GM19468 (cell line): ENCODE measurements at regions not wholly inside any gene's neighbourhood (a gene's known extent, or its start where the extent isn't known, plus 50 kb on each side); places are given as distances from the start of the nearest gene placed in this dataset.

Experiments
- ATAC-seq: cut with Tn5 transposase; IDR thresholded peaks from one replicate; pipeline ENCODE4 v1.9.1; 2021; ENCODE audit warnings: mild to moderate bottlenecking, moderate library complexity, moderate number of reproducible peaks; ENCODE audit not compliant: unreplicated experiment; ENCODE audit errors: extremely low read depth

DNA sequence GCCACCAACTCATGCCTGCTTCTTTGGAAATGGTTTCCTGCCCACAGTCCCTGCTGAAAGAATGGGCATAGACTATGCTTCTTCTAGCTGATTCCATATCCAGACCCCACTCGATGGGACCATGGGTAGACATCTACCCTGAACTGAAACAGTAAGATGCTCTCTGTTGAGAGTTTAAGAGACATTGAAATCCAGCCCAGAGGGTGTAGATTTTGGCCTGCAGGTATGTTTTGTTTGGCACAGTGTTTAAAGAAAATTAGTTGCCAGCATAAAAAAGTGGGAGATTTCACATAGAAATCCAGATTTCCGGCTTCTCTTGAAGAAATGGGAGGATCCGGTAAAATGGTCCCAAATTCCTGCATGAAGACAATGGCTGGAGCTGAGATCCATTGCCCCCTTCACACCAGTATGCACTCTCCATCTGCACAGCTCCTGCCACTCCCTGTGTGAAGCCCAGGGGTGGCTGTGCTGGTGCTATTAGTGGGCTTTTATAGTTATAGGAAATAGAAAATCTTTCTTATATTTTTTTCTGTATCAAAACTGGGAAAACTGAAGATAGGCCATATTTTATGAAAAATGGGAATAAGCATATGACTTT lies 218.1 kb downstream of the PTEN start:
- no peak for ATAC-seq

GRCh38 chr10:88082391-88082790 lies 219.0 kb downstream of the PTEN start:
- no peak for ATAC-seq

DNA sequence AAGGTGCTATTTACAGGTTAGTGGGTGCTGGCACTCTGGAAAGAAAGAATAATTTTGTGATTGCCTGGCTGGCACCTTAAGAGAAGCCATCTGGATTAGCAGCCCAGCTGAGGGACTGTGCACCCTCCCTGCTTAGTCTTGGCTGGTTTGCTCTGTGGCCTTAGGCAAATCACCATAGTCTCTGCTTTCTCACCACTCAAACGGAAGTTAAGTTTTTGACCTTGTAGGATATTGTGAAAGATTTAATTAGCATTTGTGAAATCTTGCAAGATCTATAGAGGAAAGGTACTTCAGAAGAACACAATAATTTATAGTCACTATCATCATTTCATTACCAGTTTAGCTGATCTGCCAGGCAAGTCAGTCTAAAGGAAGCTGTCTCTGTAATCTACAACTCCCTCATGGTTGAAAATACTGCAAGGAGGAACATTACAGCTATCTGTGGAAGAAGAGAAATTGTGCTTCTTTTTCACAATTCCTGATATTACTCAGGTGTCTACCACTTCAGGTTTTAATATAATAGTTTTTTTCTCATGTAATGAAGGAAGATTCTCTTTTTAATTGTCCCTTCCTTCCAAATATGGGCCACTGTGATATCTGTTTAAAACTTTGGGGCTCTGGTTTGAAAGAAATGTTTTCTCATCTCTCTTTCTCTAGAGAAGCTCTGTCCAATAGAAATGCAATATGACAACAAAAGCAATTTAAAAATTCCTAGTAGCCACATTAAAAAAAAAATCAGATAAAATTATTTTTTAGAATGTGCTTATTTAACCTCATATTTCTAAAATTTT lies 219.6 kb downstream of the PTEN start:
- ATAC-seq, result peak; percentile 79

GRCh38 chr10:88083597-88083989 lies 220.2 kb downstream of the PTEN start:
- ATAC-seq, result no peak

- no peak for ATAC-seq
Measured at GRCh38 chr10:88086187-88086960, 222.9 kb downstream of the PTEN start.

DNA sequence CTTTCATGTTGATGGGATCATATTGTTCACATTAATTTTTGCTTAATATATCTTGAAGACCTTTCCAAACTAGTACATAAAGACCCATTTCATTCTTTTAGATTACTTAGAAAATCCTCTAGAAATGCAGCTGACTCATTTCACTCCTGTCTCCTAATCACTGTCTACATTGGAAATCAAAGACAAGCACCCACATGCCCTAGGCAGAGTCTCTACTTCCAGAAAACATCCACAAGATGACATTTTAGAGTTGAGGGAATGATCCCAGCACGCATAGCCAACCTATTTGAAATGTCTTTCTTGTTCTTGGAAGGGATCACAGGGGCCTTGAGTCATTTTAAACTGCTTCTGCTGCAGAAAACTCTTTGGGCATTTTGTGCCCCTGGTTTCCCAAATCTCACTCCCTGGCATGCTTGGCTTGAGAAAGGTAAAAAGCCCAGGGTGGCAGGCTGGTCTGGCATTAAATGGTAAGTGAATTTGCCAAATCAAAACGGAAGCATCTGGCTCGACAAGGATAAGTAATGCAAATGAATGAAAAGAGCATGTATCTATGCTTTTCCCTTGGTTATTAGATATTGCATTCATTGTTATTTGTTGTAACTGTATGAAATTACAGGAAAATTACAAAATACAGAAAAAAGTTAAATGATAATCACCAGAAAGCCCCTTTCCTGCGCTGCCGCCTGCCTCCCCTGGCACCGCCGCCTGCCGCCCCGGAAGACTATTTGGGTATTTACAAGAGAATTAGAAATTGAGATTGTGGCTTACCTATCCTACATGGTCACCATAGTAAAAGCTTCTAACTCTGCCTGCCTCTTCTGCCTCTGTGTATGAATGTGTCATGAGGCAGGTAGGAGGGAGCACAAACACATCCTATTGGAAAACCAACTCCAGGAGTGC lies 225.3 kb downstream of the PTEN start:
- ATAC-seq, result no peak

DNA sequence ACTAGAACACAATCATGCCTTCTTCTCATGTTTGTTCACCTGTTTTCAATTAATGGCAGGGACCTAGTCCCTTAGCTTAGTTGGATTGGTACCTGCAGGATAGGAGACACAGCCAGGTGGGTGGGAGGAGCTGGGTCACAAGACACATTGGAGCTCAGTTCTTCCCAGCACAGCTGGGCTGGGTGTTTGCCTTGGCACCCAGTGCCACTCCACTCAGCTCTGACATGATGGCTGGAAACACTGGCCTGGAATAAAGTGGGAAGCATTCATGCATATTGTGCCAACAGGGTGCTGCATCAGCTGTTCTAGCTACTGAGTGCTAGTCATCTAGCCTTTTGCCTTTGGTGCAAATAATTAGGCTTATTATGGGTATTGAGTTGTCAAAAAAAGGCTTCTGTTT lies 226.1 kb downstream of the PTEN start:
- no peak for ATAC-seq

- no peak for ATAC-seq
Measured at GRCh38 chr10:88090568-88091214, 227.3 kb downstream of the PTEN start.

- peak; percentile 93 for ATAC-seq
Measured at GRCh38 chr10:88091490-88092061, 228.2 kb downstream of the PTEN start.

DNA sequence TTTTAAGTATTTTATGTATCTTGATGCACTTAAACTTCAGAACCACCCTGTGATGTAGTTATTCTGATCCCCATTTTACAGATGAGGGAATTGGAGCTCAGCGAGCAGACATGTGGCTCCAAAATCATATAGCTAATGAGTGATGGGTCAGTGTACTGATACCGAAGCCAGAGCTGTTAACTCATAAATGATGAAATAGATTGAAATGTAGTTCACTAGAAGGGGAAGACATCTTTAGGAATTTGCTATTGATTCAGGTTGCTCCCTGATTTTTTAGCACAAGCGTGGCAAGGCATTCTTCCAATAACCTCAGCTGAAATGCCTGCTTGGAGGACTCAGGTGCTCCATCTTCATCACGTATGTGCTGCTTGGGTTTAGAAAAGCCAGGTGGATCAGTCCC lies 228.8 kb downstream of the PTEN start:
- ATAC-seq, result no peak

- no peak for ATAC-seq
Measured at GRCh38 chr10:88092973-88093372, 229.5 kb downstream of the PTEN start.

GRCh38 chr10:88094795-88095194 lies 231.4 kb downstream of the PTEN start:
- ATAC-seq, result no peak

DNA sequence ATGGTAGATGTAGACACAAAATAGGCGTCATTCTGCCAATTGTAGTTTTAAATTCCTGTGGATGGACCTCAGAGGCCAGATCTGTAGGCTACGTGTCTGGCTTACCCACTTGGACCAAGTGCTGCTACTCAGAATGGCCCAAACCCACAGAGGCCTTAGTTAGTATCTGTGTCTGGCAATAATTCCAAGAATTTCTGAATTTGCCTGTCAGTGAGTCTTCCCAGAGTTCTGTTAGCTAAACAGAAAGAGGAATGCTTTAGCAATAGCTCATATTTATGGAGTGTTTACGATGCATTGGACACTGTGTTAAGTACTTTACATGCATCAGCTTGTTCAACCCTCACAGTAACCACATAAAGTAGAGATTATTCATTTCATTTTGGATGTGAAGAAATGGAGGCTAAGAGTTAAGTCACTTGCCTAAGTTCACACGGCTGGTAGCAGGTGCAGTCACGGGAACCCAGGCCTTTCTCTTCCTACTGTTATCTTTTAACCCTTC lies 231.8 kb downstream of the PTEN start:
- no peak for ATAC-seq

- no peak for ATAC-seq
Measured at GRCh38 chr10:88095778-88096431, 232.5 kb downstream of the PTEN start.

GRCh38 chr10:88097092-88097516 lies 233.7 kb downstream of the PTEN start:
- no peak for ATAC-seq

GRCh38 chr10:88097536-88097935 lies 234.1 kb downstream of the PTEN start:
- no peak for ATAC-seq

DNA sequence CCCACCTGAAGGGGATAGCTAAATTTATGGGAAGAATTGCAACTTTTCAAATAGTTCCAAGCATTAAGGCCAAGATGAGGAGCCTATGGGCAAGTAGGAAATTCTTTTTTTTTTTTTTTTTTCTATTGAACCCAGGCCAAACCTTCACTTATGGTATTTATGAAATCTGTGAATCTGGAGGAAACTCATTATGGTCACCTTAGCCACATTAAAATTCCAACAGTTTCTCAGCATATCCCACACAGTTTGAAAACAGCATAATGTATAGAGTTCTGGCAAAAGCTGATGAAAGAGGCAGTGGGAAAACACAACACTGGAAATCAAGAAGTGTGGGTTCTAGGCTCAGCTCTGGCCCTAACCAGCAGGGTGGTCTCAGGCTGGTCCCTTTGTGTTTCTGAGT lies 236.9 kb downstream of the PTEN start:
- ATAC-seq, result no peak

DNA sequence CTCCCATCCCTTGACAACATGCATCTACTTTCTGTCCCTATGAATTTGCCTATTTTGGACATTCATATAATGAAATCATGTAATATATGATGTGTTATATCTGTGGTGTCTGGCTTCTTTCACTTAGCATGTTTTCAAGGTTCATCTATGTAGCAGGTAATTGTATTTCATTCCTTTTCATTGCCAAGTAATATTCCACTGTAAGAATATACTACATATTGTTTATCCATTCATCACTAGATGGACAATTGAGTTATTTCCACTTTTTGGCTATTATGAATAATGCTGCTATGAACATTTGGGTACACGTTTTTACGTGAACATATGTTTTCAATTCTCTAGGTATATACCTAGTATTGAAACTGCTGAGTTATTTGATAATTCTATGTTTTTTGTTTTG lies 238.2 kb downstream of the PTEN start:
- ATAC-seq, result no peak

DNA sequence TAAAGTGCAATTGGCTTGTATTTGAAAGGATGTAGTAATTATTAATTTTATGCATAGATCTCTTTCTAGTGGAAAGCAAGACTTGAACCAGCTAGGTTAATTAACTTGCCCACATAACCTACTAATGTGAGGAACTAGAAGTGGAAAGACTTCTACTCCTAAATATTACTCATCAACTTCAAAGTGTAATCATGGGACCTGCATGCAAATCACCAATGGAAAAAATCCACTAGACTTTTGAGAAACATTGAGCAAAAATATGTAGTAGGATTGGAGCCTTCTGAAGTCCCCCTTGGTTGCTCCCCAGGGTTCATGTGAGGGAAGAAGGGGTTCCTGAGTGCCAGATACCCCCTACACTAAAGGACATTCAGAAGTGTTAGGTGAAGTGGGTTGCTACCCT lies 240.2 kb downstream of the PTEN start:
- ATAC-seq, result no peak
